Neural cell (in vitro differentiated cells): ENCODE measurements at regions not wholly inside any gene's neighbourhood (a gene's known extent, or its start where the extent isn't known, plus 50 kb on each side); places are given as distances from the start of the nearest gene placed in this dataset.

Experiments used
- H2AFZ ChIP-seq: fragments of 200-600, 300-800 bp; sonication (generic), shearing (Covaris generic); 2 replicates; pipeline ENCODE4 v1.6.0; 2014; ENCODE audit warnings: low read depth, mild to moderate bottlenecking, antibody characterized with exemption, low read length, moderate library complexity
- H3F3A ChIP-seq: fragments of 200-600 bp; shearing (Covaris generic); 2 replicates; pipeline ENCODE4 v1.6.1; 2016; ENCODE audit warnings: mild to moderate bottlenecking, moderate library complexity, mixed read lengths, antibody characterized with exemption, low read length; ENCODE audit not compliant: insufficient read depth, poor library complexity, severe bottlenecking
- H3K27ac ChIP-seq: fragments of 200-600, 300-800 bp; sonication (generic), shearing (Covaris generic); 2 replicates; pipeline ENCODE4 v1.5.1; 2014; ENCODE audit warnings: mild to moderate bottlenecking, low read length, moderate library complexity
- H3K27me3 ChIP-seq: fragments of 300-800, 200-600 bp; sonication (generic), shearing (Covaris generic); 2 replicates; pipeline ENCODE4 v1.6.0; 2014; ENCODE audit warnings: mild to moderate bottlenecking, low read depth, low read length, moderate library complexity; ENCODE audit not compliant: insufficient read depth
- H3K36me3 ChIP-seq: fragments of 300-800, 200-600 bp; sonication (generic), shearing (Covaris generic); 2 replicates; pipeline ENCODE4 v1.5.1; 2014; ENCODE audit warnings: mild to moderate bottlenecking, antibody characterized with exemption, low read length, moderate library complexity; ENCODE audit not compliant: insufficient read depth
- H3K4me2 ChIP-seq: fragments of 300-800, 200-600 bp; sonication (generic), shearing (Covaris generic); 2 replicates; pipeline ENCODE4 v1.6.0; 2014; ENCODE audit warnings: mild to moderate bottlenecking, low read length
- H3K4me3 ChIP-seq: fragments of 300-800, 200-600 bp; sonication (generic), shearing (Covaris generic); 2 replicates; pipeline ENCODE4 v1.5.1; 2014; ENCODE audit warnings: mild to moderate bottlenecking, low read length, moderate library complexity
- H3K79me2 ChIP-seq: fragments of 200-600 bp; shearing (Covaris generic); replicated peaks from 2 replicates; pipeline ENCODE4 v1.6.0; 2014; ENCODE audit warnings: mild to moderate bottlenecking, low read length, moderate library complexity; ENCODE audit not compliant: insufficient read depth
- H3K9ac ChIP-seq: fragments of 300-800, 200-600 bp; sonication (generic), shearing (Covaris generic); 2 replicates; pipeline ENCODE4 v1.6.1; 2016; ENCODE audit warnings: mild to moderate bottlenecking, low read length, mixed read lengths
- H3K9me2 ChIP-seq: fragments of 200-600 bp; shearing (Covaris generic); 2 replicates; pipeline ENCODE4 v1.6.1; 2016; ENCODE audit warnings: mild to moderate bottlenecking, low read length, mixed read lengths; ENCODE audit not compliant: insufficient read depth
- H3K9me3 ChIP-seq: fragments of 200-600, 300-800 bp; sonication (generic), shearing (Covaris generic); 2 replicates; pipeline ENCODE4 v1.6.1; 2016; ENCODE audit warnings: mild to moderate bottlenecking, mixed run types, low read length, moderate library complexity, mixed read lengths
- H4K20me1 ChIP-seq: fragments of 200-600 bp; shearing (Covaris generic); 2 replicates; pipeline ENCODE4 v1.6.1; 2016; ENCODE audit warnings: mild to moderate bottlenecking, mixed run types; ENCODE audit not compliant: insufficient read depth
- CTCF ChIP-seq: fragments of 450-650 bp; IDR thresholded peaks from 2 replicates; pipeline ENCODE4 v1.5.1; 2014; ENCODE audit warnings: antibody characterized with exemption, mild to moderate bottlenecking, moderate library complexity; ENCODE audit not compliant: poor library complexity, severe bottlenecking
- EP300 ChIP-seq: fragments of 450-650 bp; conservative IDR thresholded peaks from 2 replicates; pipeline ENCODE4 v1.6.1; 2014; ENCODE audit warnings: antibody characterized with exemption, mild to moderate bottlenecking, moderate library complexity; ENCODE audit not compliant: poor library complexity, severe bottlenecking
- EZH2 ChIP-seq: fragments of 200-600, 300-800 bp; shearing (Covaris generic), sonication (generic); IDR thresholded peaks from 2 replicates; pipeline ENCODE4 v1.6.1; 2014; ENCODE audit warnings: antibody characterized with exemption, low read length, borderline replicate concordance, mild to moderate bottlenecking; ENCODE audit not compliant: insufficient read depth, poor library complexity, severe bottlenecking
- MXI1 ChIP-seq: fragments of 450-650 bp; conservative IDR thresholded peaks from 2 replicates; pipeline ENCODE4 v1.6.1; 2014; ENCODE audit warnings: antibody characterized with exemption, mild to moderate bottlenecking; ENCODE audit not compliant: poor library complexity, severe bottlenecking
- POLR2AphosphoS5 ChIP-seq: IDR thresholded peaks from 2 replicates; pipeline ENCODE4 v1.6.1; 2012
- RAD21 ChIP-seq: fragments of 450-650 bp; conservative IDR thresholded peaks from 2 replicates; pipeline ENCODE4 v1.6.1; 2014; ENCODE audit warnings: antibody characterized with exemption, mild to moderate bottlenecking, moderate library complexity
- REST ChIP-seq: IDR thresholded peaks from 2 replicates; pipeline ENCODE4 v1.6.1; 2012; ENCODE audit warnings: borderline replicate concordance
- SMC3 ChIP-seq: fragments of 450-650 bp; conservative IDR thresholded peaks from 2 replicates; pipeline ENCODE4 v1.6.1; 2014; ENCODE audit warnings: antibody characterized with exemption, mild to moderate bottlenecking, moderate library complexity; ENCODE audit not compliant: poor library complexity
- TAF1 ChIP-seq: IDR thresholded peaks from 2 replicates; pipeline ENCODE4 v1.6.1; 2012; ENCODE audit warnings: low read depth

- H4K20me1 ChIP-seq = no peaks in the 10 kb centered on the region
- no peak overlapping the region for H3K27ac ChIP-seq
- H3K4me2 ChIP-seq = no peak overlapping the region
- H3K9me3 ChIP-seq = no peaks in the 10 kb centered on the region
- H3K4me3 ChIP-seq = no peak overlapping the region
- H3K36me3 ChIP-seq = no peaks in the 10 kb centered on the region
- H3K27me3 ChIP-seq = no peaks in the 10 kb centered on the region
- no peak overlapping the region for H3K9ac ChIP-seq
- TF ChIP-seq SMC3 = no peak
- TF ChIP-seq EP300 = no peak
- H3K9me2 ChIP-seq = no peaks in the 10 kb centered on the region
- no peak overlapping the region for H2AFZ ChIP-seq
- H3F3A ChIP-seq = no peaks in the 10 kb centered on the region
- H3K79me2 ChIP-seq = no peaks in the 10 kb centered on the region
Measured at GRCh38 chr5:125450771-125451170, 704.3 kb upstream of the ZNF608 start.

- Histone ChIP-seq H3K27ac (no peak overlapping the region), H3K79me2 (no peaks in the 10 kb centered on the region), H3K4me3 (no peak overlapping the region), H3K4me2 (no peak overlapping the region), H4K20me1 (no peaks in the 10 kb centered on the region), H3K9me3 (no peaks in the 10 kb centered on the region), H3K9ac (no peak overlapping the region), H3K36me3 (no peaks in the 10 kb centered on the region), H3F3A (no peaks in the 10 kb centered on the region), H3K27me3 (no peaks in the 10 kb centered on the region), H3K9me2 (no peaks in the 10 kb centered on the region), H2AFZ (no peak overlapping the region)
- TF ChIP-seq EP300 = no peak
- no peak for TF ChIP-seq CTCF
- no peak for TF ChIP-seq TAF1
- no peak for TF ChIP-seq POLR2AphosphoS5
- no peak for TF ChIP-seq RAD21
- no peak for TF ChIP-seq SMC3
- no peak for TF ChIP-seq REST
- TF ChIP-seq EZH2 = no peak
- TF ChIP-seq MXI1 = no peak
Measured at GRCh38 chr5:125451622-125452021, 705.2 kb upstream of the ZNF608 start.

- no peaks in the 10 kb centered on the region for H3K79me2 ChIP-seq
- H3K9me3 ChIP-seq = no peaks in the 10 kb centered on the region
- no peak overlapping the region for H3K9ac ChIP-seq
- H3K27me3 ChIP-seq = no peaks in the 10 kb centered on the region
- H3K9me2 ChIP-seq = no peaks in the 10 kb centered on the region
- no peak for TF ChIP-seq EZH2
- no peak for TF ChIP-seq MXI1
- TF ChIP-seq REST = no peak
- TF ChIP-seq RAD21 = no peak
- TF ChIP-seq EP300 = no peak
- no peak for TF ChIP-seq CTCF
- no peak for TF ChIP-seq SMC3
- TF ChIP-seq POLR2AphosphoS5 = no peak
- TF ChIP-seq TAF1 = no peak
- no peaks in the 10 kb centered on the region for H3K36me3 ChIP-seq
- H3F3A ChIP-seq = no peaks in the 10 kb centered on the region
- H2AFZ ChIP-seq = no peak overlapping the region
- no peaks in the 10 kb centered on the region for H4K20me1 ChIP-seq
- no peak overlapping the region for H3K27ac ChIP-seq
- H3K4me2 ChIP-seq = no peak overlapping the region
- no peak overlapping the region for H3K4me3 ChIP-seq
Measured at GRCh38 chr5:125452991-125453390, 706.6 kb upstream of the ZNF608 start.
